Loucy (cell line): ENCODE measurements at regions not wholly inside any gene's neighbourhood (a gene's known extent, or its start where the extent isn't known, plus 50 kb on each side); places are given as distances from the start of the nearest gene placed in this dataset.

ENCODE experiments used
- EZH2phosphoT487 ChIP-seq: fragments of 200-600 bp; IDR thresholded peaks from 2 replicates; pipeline ENCODE4 v1.6.1; 2018; ENCODE audit warnings: antibody characterized with exemption, mild to moderate bottlenecking, moderate library complexity, borderline replicate concordance
- TF ChIP-seq, protein P1 (sequence below): fragments of 200-600 bp; sonication (generic); conservative IDR thresholded peaks from 2 replicates; pipeline ENCODE4 v1.5.1; 2014; ENCODE audit warnings: mild to moderate bottlenecking, antibody characterized with exemption, low read length

DNA sequence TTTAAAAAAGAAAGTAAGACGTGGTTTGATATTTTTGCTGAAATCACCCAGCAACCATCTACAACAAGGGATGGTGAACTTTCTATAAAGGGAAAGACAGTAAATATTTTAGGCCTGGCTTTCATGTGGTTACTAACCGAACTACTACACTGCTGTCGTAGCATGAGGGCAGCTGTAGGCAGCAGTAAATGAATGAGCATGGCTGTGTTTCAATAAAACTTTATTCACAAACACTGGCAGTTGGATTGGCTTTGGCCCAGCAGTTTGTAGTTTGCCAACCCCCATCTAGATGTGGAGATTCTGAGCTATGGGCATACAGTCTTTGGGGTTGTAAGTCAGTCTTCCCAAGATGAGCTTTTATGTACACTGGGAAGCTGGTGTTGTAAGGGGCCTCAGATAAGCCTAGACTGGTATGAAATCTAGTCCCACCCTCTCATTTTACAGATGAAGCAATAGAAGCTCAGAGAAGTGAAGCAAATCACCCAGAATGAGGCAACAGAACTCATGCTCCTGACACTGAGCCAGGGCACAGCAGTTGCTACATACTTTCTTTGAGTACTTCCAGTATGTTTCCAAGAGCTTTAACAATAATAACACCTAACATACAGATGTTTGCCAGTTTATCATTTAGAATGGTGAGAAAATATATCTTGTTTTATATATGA lies 204.4 kb downstream of the ADAMTS15 start:
- TF ChIP-seq, protein P1, sequence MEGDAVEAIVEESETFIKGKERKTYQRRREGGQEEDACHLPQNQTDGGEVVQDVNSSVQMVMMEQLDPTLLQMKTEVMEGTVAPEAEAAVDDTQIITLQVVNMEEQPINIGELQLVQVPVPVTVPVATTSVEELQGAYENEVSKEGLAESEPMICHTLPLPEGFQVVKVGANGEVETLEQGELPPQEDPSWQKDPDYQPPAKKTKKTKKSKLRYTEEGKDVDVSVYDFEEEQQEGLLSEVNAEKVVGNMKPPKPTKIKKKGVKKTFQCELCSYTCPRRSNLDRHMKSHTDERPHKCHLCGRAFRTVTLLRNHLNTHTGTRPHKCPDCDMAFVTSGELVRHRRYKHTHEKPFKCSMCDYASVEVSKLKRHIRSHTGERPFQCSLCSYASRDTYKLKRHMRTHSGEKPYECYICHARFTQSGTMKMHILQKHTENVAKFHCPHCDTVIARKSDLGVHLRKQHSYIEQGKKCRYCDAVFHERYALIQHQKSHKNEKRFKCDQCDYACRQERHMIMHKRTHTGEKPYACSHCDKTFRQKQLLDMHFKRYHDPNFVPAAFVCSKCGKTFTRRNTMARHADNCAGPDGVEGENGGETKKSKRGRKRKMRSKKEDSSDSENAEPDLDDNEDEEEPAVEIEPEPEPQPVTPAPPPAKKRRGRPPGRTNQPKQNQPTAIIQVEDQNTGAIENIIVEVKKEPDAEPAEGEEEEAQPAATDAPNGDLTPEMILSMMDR, result no peak
- TF ChIP-seq EZH2phosphoT487, result no peak
